DND-41 (cell line): ENCODE measurements at regions not wholly inside any gene's neighbourhood (a gene's known extent, or its start where the extent isn't known, plus 50 kb on each side); places are given as distances from the start of the nearest gene placed in this dataset.

Source experiments
- ATAC-seq: fragments of 200-7000 bp; cut with Tn5 transposase; 3 replicates; pipeline ENCODE4 v1.9.1; 2021; ENCODE audit warnings: low read depth; ENCODE audit not compliant: insufficient read depth
- DNase-seq: peaks from one replicate; pipeline ENCODE4 v3.0.0-alpha.2; 2020
- H2AFZ ChIP-seq: 2 replicates; pipeline ENCODE4 v1.6.0; 2012; ENCODE audit warnings: low read depth, low read length
- H3K27ac ChIP-seq: 2 replicates; pipeline ENCODE4 v1.5.1; 2012; ENCODE audit warnings: low read length, inconsistent platforms
- H3K27me3 ChIP-seq: fragments of 200-600 bp; sonication (generic); 2 replicates; pipeline ENCODE4 v1.6.0; 2012; ENCODE audit warnings: low read length, mild to moderate bottlenecking, inconsistent platforms; ENCODE audit not compliant: insufficient read depth, poor library complexity
- H3K36me3 ChIP-seq: 2 replicates; pipeline ENCODE4 v1.5.1; 2012; ENCODE audit warnings: low read length, inconsistent platforms; ENCODE audit not compliant: insufficient read depth
- H3K4me1 ChIP-seq: 2 replicates; pipeline ENCODE4 v1.5.1; 2012; ENCODE audit warnings: mild to moderate bottlenecking, low read length; ENCODE audit not compliant: insufficient read depth
- H3K4me2 ChIP-seq: 2 replicates; pipeline ENCODE4 v1.6.0; 2012; ENCODE audit warnings: mild to moderate bottlenecking, moderate library complexity, low read length, inconsistent platforms; ENCODE audit not compliant: insufficient read depth
- H3K4me3 ChIP-seq, 2 experiments: fragments of 200-600 bp in 1 of 2; shearing (Covaris generic) in 1 of 2; 2 replicates each; pipeline ENCODE4 v1.5.1; 2012 to 2016; ENCODE audit warnings: inconsistent platforms in 2 of 2, low read length in 2 of 2, mild to moderate bottlenecking in 2 of 2, low read depth in 1 of 2, moderate library complexity in 1 of 2
- H3K79me2 ChIP-seq: 2 replicates; pipeline ENCODE4 v1.6.0; 2012; ENCODE audit warnings: low read length, inconsistent platforms; ENCODE audit not compliant: insufficient read depth
- H3K9ac ChIP-seq: 2 replicates; pipeline ENCODE4 v1.6.0; 2012; ENCODE audit warnings: low read depth, mild to moderate bottlenecking, inconsistent platforms, low read length, moderate library complexity
- H3K9me3 ChIP-seq: 2 replicates; pipeline ENCODE4 v1.5.1; 2012; ENCODE audit warnings: low read length, moderate library complexity, mild to moderate bottlenecking, inconsistent platforms; ENCODE audit not compliant: insufficient read depth, severe bottlenecking
- H4K20me1 ChIP-seq: 2 replicates; pipeline ENCODE4 v1.6.0; 2012; ENCODE audit warnings: low read length; ENCODE audit not compliant: insufficient read depth
- EZH2 ChIP-seq: IDR thresholded peaks from 3 replicates; pipeline ENCODE4 v1.6.1; 2012; ENCODE audit warnings: borderline replicate concordance, low read depth, mild to moderate bottlenecking, moderate library complexity, low read length, inconsistent platforms; ENCODE audit not compliant: severe bottlenecking
- TF ChIP-seq, protein P1 (sequence below): IDR thresholded peaks from 2 replicates; pipeline ENCODE4 v1.5.1; 2012; ENCODE audit warnings: borderline replicate concordance, low read length, moderate library complexity, mild to moderate bottlenecking; ENCODE audit not compliant: poor library complexity, severe bottlenecking; ENCODE audit errors: extremely low read depth

DNA sequence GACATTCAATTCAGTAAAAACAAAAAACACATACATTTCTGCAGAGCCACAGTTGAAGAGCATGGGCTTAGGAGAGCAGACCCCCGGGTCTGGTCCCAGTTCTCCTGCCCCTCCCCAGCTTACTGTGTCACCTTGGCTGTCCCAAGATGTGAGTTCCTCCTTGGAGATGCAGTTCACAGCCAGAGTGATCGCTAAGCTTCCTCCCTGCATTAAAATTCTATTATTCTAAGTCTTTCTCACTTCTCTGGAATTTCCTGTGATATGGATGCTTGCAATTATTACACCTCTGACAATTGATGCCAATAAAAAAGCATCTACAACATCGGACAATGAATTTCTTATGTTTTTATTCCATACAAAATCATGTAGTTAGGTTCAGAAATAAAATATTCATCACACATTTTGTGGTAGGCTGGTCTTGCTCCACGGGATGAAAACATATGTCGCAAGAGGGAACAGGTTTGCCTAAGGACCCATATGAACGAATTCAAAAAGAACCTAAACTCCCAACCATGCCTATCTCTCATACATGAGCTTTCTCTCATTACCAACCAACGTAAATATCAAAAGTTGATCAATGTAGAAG lies 328.5 kb upstream of the RUNX1 start:
- no peak overlapping the region for H3K4me2 ChIP-seq
- no peaks in the 10 kb centered on the region for H3K36me3 ChIP-seq
- H3K27me3 ChIP-seq: no peaks in the 10 kb centered on the region
- no peaks in the 10 kb centered on the region for H3K79me2 ChIP-seq
- DNase-seq: no peak
- no peaks in the 10 kb centered on the region for H4K20me1 ChIP-seq
- H3K4me3 ChIP-seq: no peak overlapping the region
- H3K9ac ChIP-seq: no peak overlapping the region
- no peaks in the 10 kb centered on the region for H3K9me3 ChIP-seq
- no peak for ATAC-seq
- no peak for TF ChIP-seq EZH2
- TF ChIP-seq, protein P1, sequence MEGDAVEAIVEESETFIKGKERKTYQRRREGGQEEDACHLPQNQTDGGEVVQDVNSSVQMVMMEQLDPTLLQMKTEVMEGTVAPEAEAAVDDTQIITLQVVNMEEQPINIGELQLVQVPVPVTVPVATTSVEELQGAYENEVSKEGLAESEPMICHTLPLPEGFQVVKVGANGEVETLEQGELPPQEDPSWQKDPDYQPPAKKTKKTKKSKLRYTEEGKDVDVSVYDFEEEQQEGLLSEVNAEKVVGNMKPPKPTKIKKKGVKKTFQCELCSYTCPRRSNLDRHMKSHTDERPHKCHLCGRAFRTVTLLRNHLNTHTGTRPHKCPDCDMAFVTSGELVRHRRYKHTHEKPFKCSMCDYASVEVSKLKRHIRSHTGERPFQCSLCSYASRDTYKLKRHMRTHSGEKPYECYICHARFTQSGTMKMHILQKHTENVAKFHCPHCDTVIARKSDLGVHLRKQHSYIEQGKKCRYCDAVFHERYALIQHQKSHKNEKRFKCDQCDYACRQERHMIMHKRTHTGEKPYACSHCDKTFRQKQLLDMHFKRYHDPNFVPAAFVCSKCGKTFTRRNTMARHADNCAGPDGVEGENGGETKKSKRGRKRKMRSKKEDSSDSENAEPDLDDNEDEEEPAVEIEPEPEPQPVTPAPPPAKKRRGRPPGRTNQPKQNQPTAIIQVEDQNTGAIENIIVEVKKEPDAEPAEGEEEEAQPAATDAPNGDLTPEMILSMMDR: no peak
- H3K27ac ChIP-seq: no peak overlapping the region
- peaks cover 13% of the 10 kb centered on the region for H3K4me1 ChIP-seq
- no peak overlapping the region for H2AFZ ChIP-seq

DNA sequence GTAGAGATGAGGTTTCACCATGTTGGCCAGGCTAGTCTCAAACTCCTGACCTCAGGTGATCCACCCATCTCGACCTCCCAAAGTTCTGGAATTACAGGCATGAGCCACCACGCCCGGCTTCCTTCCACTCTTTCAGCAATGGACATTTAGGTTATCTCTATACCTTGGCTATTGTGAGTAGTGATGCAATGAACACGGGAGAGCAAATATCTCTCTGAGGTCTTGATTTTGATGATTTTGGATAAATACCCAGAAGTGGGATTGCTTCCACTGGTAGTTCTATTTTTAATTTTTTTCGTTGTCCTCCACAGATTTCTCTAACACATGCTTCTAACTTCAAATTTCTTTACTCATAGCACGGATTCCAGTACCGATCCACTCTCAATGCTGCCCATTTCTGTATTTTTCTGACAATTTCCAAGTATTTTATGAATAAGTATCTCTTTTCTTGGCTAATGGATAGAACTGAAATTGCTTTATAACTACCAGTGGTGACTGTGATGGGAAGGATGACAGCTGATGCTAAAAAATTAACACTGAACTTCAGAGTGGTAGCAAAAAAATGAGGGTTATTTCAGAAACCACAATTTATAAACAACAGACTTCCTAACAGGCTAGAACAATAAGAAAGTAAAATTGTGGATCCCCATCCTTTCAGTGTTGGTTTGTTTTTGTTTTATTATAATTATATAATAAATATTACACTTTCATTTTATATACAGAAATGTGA lies 327.5 kb upstream of the RUNX1 start:
- no peak overlapping the region for H3K4me2 ChIP-seq
- ATAC-seq: peak; percentile 54; the same call in 1 of the 3 replicates

DNA sequence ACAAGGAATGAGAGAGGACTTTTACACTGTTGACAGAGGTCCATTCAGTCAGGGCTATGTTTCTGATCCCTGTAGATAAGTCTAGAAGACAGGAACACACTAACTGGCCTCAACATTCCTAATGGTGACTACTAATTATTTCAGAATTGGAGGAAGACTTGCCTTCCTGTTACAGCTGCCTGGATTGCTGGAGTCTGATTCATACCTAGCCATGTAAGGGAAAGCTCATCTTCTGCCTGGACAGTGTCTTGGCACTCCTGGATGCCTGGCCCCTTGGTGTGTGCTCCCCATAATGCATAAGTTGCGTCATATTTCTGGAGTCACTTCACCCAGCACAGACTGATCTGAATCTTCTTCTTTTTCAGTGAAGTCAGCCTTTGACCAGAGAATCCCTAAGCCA lies 326.0 kb upstream of the RUNX1 start:
- Histone ChIP-seq H3K27ac (no peak overlapping the region), H4K20me1 (no peaks in the 10 kb centered on the region), H3K9me3 (no peaks in the 10 kb centered on the region), H3K4me3 (no peak overlapping the region), H3K27me3 (no peaks in the 10 kb centered on the region), H3K36me3 (no peaks in the 10 kb centered on the region), H2AFZ (no peak overlapping the region), H3K4me2 (no peak overlapping the region), H3K9ac (no peak overlapping the region), H3K4me1 (peaks cover 17% of the 10 kb centered on the region), H3K79me2 (no peaks in the 10 kb centered on the region)
- TF ChIP-seq EZH2: no peak
- TF ChIP-seq, protein P1: no peak
- no peak for ATAC-seq
- no peak for DNase-seq

More for the DNA sequence above, 327.5 kb upstream of the RUNX1 start:
- DNase-seq: no peak
- H3K9me3 ChIP-seq: no peaks in the 10 kb centered on the region
- no peaks in the 10 kb centered on the region for H3K79me2 ChIP-seq
- H3K9ac ChIP-seq: no peak overlapping the region
- 0 out of 2 replicates have a peak overlapping the region, but pooled peaks have one; percentile 0 for H3K27ac ChIP-seq
- H3K4me3 ChIP-seq: no peak overlapping the region
- TF ChIP-seq, protein P1: no peak
- TF ChIP-seq EZH2: no peak
- H3K4me1 ChIP-seq: peaks cover 13% of the 10 kb centered on the region
- no peaks in the 10 kb centered on the region for H3K27me3 ChIP-seq
- H2AFZ ChIP-seq: no peak overlapping the region
- no peaks in the 10 kb centered on the region for H4K20me1 ChIP-seq
- no peaks in the 10 kb centered on the region for H3K36me3 ChIP-seq

DNA sequence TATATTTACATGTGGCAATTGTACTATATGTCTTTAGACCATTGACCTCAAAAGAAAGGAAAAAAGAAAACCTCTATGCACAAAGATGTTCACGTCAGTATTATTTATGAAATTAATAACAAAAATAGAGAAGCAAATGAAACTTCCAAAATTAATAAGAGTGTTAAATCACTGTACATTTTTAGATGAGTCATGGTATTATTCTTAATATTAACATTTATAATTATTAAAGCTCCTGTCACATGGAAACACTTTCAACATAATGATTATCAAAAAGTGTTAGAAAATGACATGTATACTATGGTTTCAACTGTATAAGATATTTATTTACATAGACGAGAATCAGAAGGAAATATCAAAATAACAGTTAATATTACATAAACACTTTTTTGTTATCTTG lies 324.9 kb upstream of the RUNX1 start:
- ATAC-seq (no peak), DNase-seq (no peak)
- Histone ChIP-seq H3K79me2 (no peaks in the 10 kb centered on the region), H4K20me1 (no peaks in the 10 kb centered on the region), H3K9ac (no peak overlapping the region), H3K27me3 (no peaks in the 10 kb centered on the region), H3K36me3 (no peaks in the 10 kb centered on the region), H2AFZ (no peak overlapping the region), H3K9me3 (no peaks in the 10 kb centered on the region), H3K4me1 (peaks cover 19% of the 10 kb centered on the region), H3K4me3 (no peak overlapping the region), H3K27ac (no peak overlapping the region), H3K4me2 (no peak overlapping the region)
- no peak for TF ChIP-seq EZH2
- TF ChIP-seq, protein P1: no peak
